HepG2 (cell line): ENCODE measurements at regions not wholly inside any gene's neighbourhood (a gene's known extent, or its start where the extent isn't known, plus 50 kb on each side); places are given as distances from the start of the nearest gene placed in this dataset.

Experiments used
- FOXO1 ChIP-seq: sonication (generic); formaldehyde crosslinking; IDR thresholded peaks from 2 replicates; pipeline ENCODE4 v1.4.0; 2020; ENCODE audit warnings: missing genetic modification reagents
- HOXA3 ChIP-seq: sonication (generic); formaldehyde crosslinking; IDR thresholded peaks from 2 replicates; pipeline ENCODE4 v1.5.0; 2020; ENCODE audit warnings: missing genetic modification reagents
- MAF1 ChIP-seq: sonication (generic); formaldehyde crosslinking; IDR thresholded peaks from 2 replicates; pipeline ENCODE4 v1.5.0; 2020; ENCODE audit warnings: missing genetic modification reagents, borderline replicate concordance
- MLLT10 ChIP-seq: sonication (generic); formaldehyde crosslinking; IDR thresholded peaks from 2 replicates; pipeline ENCODE4 v1.4.0; 2020; ENCODE audit warnings: missing genetic modification reagents
- NKX3-1 ChIP-seq: sonication (generic); formaldehyde crosslinking; IDR thresholded peaks from 2 replicates; pipeline ENCODE4 v1.5.0; 2020; ENCODE audit warnings: missing genetic modification reagents
- POGZ ChIP-seq: sonication (generic); formaldehyde crosslinking; IDR thresholded peaks from 2 replicates; pipeline ENCODE4 v1.4.0; 2020; ENCODE audit warnings: mild to moderate bottlenecking, missing genetic modification reagents
- POLR2G ChIP-seq: fragments of 200-400 bp; formaldehyde crosslinking; IDR thresholded peaks from 2 replicates; pipeline ENCODE4 v1.6.1; 2018; ENCODE audit warnings: mild to moderate bottlenecking, low read depth, low read length, moderate library complexity
- REXO4 ChIP-seq: sonication (generic); formaldehyde crosslinking; IDR thresholded peaks from 2 replicates; pipeline ENCODE4 v1.8.0; 2022; ENCODE audit warnings: missing genetic modification reagents, mild to moderate bottlenecking, borderline replicate concordance
- SOX6 ChIP-seq, 2 experiments: fragments of 450-650 bp in 1 of 2; sonication (generic) in 1 of 2; formaldehyde crosslinking in 1 of 2; IDR thresholded peaks; 2 replicates each; pipeline versions ENCODE4 v1.4.0 to v1.6.1; 2017 to 2020; ENCODE audit warnings: antibody characterized with exemption in 1 of 2, mild to moderate bottlenecking in 1 of 2, missing genetic modification reagents in 1 of 2
- TEAD3 ChIP-seq: optimal IDR thresholded peaks from 2 replicates; pipeline ENCODE3; 2016; ENCODE audit warnings: borderline replicate concordance
- U2AF2 ChIP-seq: fragments of 200-400 bp; formaldehyde crosslinking; IDR thresholded peaks from 2 replicates; pipeline ENCODE4 v1.6.1; 2017; ENCODE audit warnings: low read depth, mild to moderate bottlenecking, low read length
- ZBTB42 ChIP-seq: sonication (generic); formaldehyde crosslinking; IDR thresholded peaks from 2 replicates; pipeline ENCODE4 v1.5.0; 2020; ENCODE audit warnings: mild to moderate bottlenecking, missing genetic modification reagents
- ZNF256 ChIP-seq: sonication (generic); formaldehyde crosslinking; conservative IDR thresholded peaks from 2 replicates; pipeline ENCODE4 v1.4.0; 2020; ENCODE audit warnings: missing genetic modification reagents
- ZNF317 ChIP-seq: sonication (generic); formaldehyde crosslinking; IDR thresholded peaks from 2 replicates; pipeline ENCODE4 v1.5.0; 2020; ENCODE audit warnings: mild to moderate bottlenecking, missing genetic modification reagents
- ZNF431 ChIP-seq: sonication (generic); formaldehyde crosslinking; IDR thresholded peaks from 2 replicates; pipeline ENCODE4 v1.9.0; 2022; ENCODE audit warnings: missing genetic modification reagents, low read depth, mild to moderate bottlenecking, borderline replicate concordance
- TF ChIP-seq, protein P1 (sequence below): sonication (generic); formaldehyde crosslinking; IDR thresholded peaks from 2 replicates; pipeline ENCODE4 v1.5.0; 2020; ENCODE audit warnings: mild to moderate bottlenecking, missing genetic modification reagents
- TF ChIP-seq, protein P2 (sequence below): sonication (generic); formaldehyde crosslinking; IDR thresholded peaks from 2 replicates; pipeline ENCODE4 v1.9.0; 2022; ENCODE audit warnings: low read depth, missing genetic modification reagents
- TF ChIP-seq, protein P3 (sequence below): sonication (generic); formaldehyde crosslinking; IDR thresholded peaks from 2 replicates; pipeline ENCODE4 v1.4.0; 2020; ENCODE audit warnings: low read depth, mild to moderate bottlenecking, missing genetic modification reagents
- TF ChIP-seq, protein P4 (sequence below): sonication (generic); formaldehyde crosslinking; IDR thresholded peaks from 2 replicates; pipeline ENCODE4 v1.8.0; 2022; ENCODE audit warnings: mild to moderate bottlenecking, missing genetic modification reagents, moderate library complexity

DNA sequence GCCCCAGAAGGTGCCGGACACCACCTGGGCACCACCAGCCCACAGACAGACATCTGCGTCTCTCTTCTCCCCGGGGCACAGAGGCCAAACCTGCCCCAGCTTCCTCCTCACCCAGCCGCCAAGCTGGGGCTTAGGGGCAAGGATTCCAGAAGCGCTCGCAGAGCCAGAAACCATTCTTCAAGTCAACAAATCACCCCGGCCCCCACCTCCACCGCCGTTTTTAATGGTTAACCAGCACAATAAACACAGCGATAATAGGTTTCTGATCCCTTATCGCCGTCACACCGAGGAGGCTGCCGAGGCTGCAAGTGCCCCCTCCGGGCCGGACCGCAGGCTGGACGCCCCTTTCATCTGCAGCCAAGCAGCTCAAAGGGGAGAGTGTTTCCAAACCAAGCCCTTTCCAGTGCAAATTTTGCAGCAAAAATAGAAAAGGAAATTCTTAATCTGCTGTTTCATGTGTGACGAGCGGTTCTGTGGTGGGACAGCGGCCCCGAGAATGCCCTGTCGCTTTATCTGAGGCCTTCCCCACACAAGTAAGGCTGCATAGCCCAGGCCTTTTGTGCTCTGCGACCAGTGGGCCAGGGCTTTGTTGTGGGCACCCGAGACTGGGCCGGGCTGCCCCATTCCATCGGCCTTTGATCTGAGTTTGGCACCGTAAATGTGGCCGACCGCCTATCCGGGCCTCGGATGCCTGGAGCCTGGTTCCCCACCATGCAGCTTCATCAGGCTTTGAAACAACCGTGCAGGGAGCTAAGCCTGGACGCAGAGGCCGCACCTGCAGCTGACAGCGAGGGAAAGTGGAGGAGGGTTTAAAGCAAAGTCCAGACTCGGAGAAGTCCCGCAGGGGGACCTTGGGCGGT, 83.2 kb downstream of the FOXL3 start (continued):
- TF ChIP-seq MLLT10 (CRISPR knock-in tag) (no peak), TEAD3 (CRISPR knock-in tag) (peak; percentile 13), MAF1 (CRISPR knock-in tag) (no peak), ZNF317 (CRISPR knock-in tag) (peak; percentile 90), POGZ (CRISPR knock-in tag) (no peak), ZNF431 (CRISPR knock-in tag) (no peak), U2AF2 (no peak), FOXO1 (peak; percentile 73), SOX6 (IDR thresholded peaks at IDR 0.05) (no peak), SOX6 (CRISPR knock-in tag; IDR thresholded peaks at IDR 0.05) (peak; percentile 96), HOXA3 (CRISPR knock-in tag) (peak; percentile 44; the same call in 1 of the 2 replicates), ZBTB42 (CRISPR knock-in tag) (no peak), REXO4 (no peak), ZNF256 (CRISPR knock-in tag) (no peak), NKX3-1 (CRISPR knock-in tag) (no peak), POLR2G (peak; percentile 77)
- TF ChIP-seq, protein P1, sequence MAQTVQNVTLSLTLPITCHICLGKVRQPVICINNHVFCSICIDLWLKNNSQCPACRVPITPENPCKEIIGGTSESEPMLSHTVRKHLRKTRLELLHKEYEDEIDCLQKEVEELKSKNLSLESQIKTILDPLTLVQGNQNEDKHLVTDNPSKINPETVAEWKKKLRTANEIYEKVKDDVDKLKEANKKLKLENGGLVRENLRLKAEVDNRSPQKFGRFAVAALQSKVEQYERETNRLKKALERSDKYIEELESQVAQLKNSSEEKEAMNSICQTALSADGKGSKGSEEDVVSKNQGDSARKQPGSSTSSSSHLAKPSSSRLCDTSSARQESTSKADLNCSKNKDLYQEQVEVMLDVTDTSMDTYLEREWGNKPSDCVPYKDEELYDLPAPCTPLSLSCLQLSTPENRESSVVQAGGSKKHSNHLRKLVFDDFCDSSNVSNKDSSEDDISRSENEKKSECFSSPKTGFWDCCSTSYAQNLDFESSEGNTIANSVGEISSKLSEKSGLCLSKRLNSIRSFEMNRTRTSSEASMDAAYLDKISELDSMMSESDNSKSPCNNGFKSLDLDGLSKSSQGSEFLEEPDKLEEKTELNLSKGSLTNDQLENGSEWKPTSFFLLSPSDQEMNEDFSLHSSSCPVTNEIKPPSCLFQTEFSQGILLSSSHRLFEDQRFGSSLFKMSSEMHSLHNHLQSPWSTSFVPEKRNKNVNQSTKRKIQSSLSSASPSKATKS (CRISPR knock-in tag): no peak
- TF ChIP-seq, protein P2, sequence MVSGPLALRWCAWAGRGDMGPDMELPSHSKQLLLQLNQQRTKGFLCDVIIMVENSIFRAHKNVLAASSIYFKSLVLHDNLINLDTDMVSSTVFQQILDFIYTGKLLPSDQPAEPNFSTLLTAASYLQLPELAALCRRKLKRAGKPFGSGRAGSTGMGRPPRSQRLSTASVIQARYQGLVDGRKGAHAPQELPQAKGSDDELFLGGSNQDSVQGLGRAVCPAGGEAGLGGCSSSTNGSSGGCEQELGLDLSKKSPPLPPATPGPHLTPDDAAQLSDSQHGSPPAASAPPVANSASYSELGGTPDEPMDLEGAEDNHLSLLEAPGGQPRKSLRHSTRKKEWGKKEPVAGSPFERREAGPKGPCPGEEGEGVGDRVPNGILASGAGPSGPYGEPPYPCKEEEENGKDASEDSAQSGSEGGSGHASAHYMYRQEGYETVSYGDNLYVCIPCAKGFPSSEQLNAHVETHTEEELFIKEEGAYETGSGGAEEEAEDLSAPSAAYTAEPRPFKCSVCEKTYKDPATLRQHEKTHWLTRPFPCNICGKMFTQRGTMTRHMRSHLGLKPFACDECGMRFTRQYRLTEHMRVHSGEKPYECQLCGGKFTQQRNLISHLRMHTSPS (CRISPR knock-in tag): peak; percentile 50; the same call in 1 of the 2 replicates
- TF ChIP-seq, protein P3, sequence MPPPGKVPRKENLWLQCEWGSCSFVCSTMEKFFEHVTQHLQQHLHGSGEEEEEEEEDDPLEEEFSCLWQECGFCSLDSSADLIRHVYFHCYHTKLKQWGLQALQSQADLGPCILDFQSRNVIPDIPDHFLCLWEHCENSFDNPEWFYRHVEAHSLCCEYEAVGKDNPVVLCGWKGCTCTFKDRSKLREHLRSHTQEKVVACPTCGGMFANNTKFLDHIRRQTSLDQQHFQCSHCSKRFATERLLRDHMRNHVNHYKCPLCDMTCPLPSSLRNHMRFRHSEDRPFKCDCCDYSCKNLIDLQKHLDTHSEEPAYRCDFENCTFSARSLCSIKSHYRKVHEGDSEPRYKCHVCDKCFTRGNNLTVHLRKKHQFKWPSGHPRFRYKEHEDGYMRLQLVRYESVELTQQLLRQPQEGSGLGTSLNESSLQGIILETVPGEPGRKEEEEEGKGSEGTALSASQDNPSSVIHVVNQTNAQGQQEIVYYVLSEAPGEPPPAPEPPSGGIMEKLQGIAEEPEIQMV (CRISPR knock-in tag): 0 out of 2 replicates have a peak, but pooled peaks have one; percentile 13
- TF ChIP-seq, protein P4, sequence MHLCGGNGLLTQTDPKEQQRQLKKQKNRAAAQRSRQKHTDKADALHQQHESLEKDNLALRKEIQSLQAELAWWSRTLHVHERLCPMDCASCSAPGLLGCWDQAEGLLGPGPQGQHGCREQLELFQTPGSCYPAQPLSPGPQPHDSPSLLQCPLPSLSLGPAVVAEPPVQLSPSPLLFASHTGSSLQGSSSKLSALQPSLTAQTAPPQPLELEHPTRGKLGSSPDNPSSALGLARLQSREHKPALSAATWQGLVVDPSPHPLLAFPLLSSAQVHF: no peak
